ENCODE measurements at regions not wholly inside any gene's neighbourhood (a gene's known extent, or its start where the extent isn't known, plus 50 kb on each side); places are given as distances from the start of the nearest gene placed in this dataset.
"Not testable (repeated sequence)": the region's sequence is repeated elsewhere in the genome, so short reads cannot be mapped to it uniquely, and the experiment has no call there.

DNA sequence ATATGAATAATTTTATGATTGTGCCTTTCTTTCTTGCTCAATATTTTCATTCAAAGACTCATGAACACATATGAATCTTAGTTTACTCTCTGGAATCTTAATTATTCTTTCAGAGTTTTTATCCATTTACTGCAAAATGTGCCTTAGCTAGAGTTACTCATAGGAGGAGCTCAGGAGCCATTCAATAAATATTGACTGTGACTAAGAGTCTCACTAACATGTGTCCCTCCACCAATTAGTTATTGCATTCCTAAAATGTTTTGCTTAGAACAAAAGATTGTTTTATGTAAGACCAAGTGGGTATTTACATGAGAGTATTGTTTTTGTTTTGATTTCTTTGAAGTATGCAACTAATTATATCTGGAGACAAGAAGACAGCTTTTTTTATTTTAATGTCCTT, 218.4 kb upstream of the MAST4 start:
- Histone ChIP-seq H3K4me1 (ENCODE audit: control insufficient read depth, insufficient read depth, low read length) (no peaks in the 10 kb centered on the region), H3K27me3 (ENCODE audit: control insufficient read depth, insufficient read depth) (no peaks in the 10 kb centered on the region), H3K9me3 (ENCODE audit: control insufficient read depth, low read length) (no peaks in the 10 kb centered on the region), H3K27ac (ENCODE audit: low read length) (no peak overlapping the region), H3K4me3 (ENCODE audit: low read length) (no peak overlapping the region)
- DNase-seq (no peak), ATAC-seq (no peak)
- intact Hi-C loops (cut with DNase I) = no loop called here

DNA sequence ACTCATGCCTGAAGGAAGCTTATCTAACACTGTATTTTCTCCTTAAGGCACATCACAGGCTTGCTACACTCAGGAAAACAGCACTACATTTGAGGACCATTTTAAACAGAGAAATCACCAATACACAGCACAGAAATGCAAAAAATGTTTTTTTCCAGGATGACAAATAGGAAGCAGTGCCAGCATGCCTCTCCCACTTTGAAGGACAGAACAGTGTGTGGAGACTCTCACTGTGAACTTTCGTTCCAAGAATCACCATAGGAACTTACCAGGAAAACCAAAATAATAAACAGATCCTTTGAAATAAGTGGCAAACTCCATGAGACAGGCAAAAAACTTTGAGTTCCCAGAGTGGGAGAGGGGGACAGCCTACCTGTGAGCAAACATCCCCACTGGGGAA, 217.8 kb upstream of the MAST4 start:
- H3K4me1 ChIP-seq (ENCODE audit: control insufficient read depth, insufficient read depth, low read length) = no peaks in the 10 kb centered on the region
- DNase-seq (no peak), ATAC-seq (peak in 1 of 2 donors; percentile 53)
- intact Hi-C loops (cut with DNase I) = no loop called here
- H3K27me3 ChIP-seq (ENCODE audit: control insufficient read depth, insufficient read depth) = no peaks in the 10 kb centered on the region
- H3K9me3 ChIP-seq (ENCODE audit: control insufficient read depth, low read length) = no peaks in the 10 kb centered on the region
- H3K4me3 ChIP-seq (ENCODE audit: low read length) = no peak overlapping the region
- WGBS = 31% methylated on average over 1 of the region's 1 CpG
- H3K27ac ChIP-seq (ENCODE audit: low read length) = peak overlapping the region; percentile 67

DNA sequence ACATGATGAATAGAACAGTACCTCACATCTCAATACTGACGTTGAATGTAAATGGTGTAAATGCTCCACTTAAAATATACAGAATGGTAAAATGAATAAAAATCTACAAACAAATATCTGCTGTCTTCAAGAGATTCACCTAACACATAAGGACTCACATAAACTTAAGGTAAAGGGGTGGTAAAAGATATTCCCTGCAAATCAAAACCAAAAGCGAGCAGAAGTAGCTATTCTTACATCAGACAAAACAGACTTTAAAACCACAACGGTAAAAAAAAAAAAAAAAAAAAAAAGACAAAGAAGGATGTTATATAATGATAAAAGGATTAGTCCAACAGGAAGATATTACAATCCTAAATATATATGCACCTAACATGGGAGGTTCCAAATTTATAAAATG, 214.0 kb upstream of the MAST4 start:
- H3K27me3 ChIP-seq (ENCODE audit: control insufficient read depth, insufficient read depth) = no peaks in the 10 kb centered on the region
- H3K27ac ChIP-seq (ENCODE audit: low read length) = no peak overlapping the region
- H3K4me3 ChIP-seq (ENCODE audit: low read length) = no peak overlapping the region
- H3K9me3 ChIP-seq (ENCODE audit: control insufficient read depth, low read length) = no peaks in the 10 kb centered on the region
- ATAC-seq (no peak), DNase-seq (no peak)
- H3K4me1 ChIP-seq (ENCODE audit: control insufficient read depth, insufficient read depth, low read length) = no peaks in the 10 kb centered on the region
- 90% methylated on average over 3 of the region's 3 CpGs for WGBS
- intact Hi-C loops (cut with DNase I) = no loop called here

DNA sequence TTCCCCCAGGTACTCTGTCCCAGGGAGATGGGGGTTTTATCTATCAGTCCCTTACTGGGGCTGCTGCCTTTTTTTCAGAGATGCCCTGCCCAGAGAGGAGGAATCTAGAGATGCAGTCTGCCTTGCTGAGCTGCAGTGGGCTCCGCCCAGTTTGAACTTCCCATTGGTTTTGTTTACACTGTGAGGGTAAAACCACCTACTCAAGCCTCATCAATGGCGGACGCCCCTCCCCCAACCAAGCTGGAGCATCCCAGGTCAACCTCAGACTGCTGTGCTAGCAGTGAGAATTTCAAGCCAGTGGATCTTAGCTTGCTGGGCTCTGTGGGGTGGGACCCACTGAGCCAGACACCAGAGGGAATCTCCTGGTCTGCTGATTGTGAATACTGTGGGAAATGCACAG, 191.0 kb upstream of the MAST4 start:
- ATAC-seq; H3K4me3 ChIP-seq (ENCODE audit: low read length); H3K4me1 ChIP-seq (ENCODE audit: control insufficient read depth, insufficient read depth, low read length); intact Hi-C loops (cut with DNase I); H3K27ac ChIP-seq (ENCODE audit: low read length); H3K27me3 ChIP-seq (ENCODE audit: control insufficient read depth, insufficient read depth); H3K9me3 ChIP-seq (ENCODE audit: control insufficient read depth, low read length); DNase-seq: not testable (repeated sequence)
- 92% methylated on average over 3 of the region's 3 CpGs for WGBS

DNA sequence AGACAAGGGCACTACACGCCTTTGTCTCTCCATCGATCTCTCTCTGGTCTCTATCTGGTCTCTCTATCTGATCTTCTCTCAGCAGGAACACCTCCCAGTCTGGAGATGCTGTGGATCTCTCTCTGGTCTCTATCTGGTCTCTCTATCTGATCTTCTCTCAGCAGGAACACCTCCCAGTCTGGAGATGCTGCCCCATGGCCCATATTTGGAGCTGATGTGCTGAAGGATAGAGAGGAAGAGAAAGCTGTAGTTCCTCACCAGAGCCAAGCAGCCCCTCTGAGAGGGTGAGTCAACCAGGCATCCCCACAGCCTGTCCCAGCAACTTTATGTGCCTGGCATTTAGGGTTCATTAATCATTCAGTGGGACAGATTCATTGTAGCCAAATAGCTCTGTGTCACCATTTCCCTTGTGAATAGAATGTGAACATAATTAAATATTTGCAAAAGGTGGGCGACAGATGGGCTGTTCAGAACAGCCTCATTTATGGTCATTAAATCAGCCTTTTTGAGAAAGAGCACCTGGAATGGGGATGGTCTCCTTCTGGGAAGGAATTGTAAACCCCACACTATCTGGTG, 189.3 kb upstream of the MAST4 start:
- no peak for DNase-seq
- intact Hi-C loops (cut with DNase I) = no loop called here
- no peaks in the 10 kb centered on the region for H3K27me3 ChIP-seq (ENCODE audit: control insufficient read depth, insufficient read depth)
- no peaks in the 10 kb centered on the region for H3K4me1 ChIP-seq (ENCODE audit: control insufficient read depth, insufficient read depth, low read length)
- no peak overlapping the region for H3K4me3 ChIP-seq (ENCODE audit: low read length)
- no peaks in the 10 kb centered on the region for H3K9me3 ChIP-seq (ENCODE audit: control insufficient read depth, low read length)
- H3K27ac ChIP-seq (ENCODE audit: low read length) = no peak overlapping the region
- peak in 1 of 2 donors; percentile 39 for ATAC-seq
- WGBS = 76% methylated on average over 3 of the region's 3 CpGs

DNA sequence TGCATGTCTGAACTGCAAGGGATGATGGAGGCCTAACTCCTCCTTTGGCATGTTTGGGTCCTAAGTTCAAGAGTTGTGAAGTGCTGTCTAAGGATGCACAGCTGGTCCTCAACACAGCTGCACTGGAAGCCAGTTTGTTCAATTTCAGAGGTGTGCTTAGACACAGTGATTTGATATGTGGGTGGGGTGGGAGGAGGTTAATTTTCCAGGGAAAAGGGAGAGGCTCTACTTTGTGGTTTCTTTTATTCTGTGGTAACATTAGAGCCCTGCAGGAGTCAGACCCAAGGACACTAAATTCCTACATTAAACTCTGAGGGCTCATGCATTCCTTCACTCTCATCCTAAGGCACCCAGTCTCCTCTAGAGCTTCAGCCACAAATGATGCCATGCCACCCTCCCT, 188.4 kb upstream of the MAST4 start:
- H3K4me3 ChIP-seq (ENCODE audit: low read length) = no peak overlapping the region
- no peak overlapping the region for H3K27ac ChIP-seq (ENCODE audit: low read length)

DNA sequence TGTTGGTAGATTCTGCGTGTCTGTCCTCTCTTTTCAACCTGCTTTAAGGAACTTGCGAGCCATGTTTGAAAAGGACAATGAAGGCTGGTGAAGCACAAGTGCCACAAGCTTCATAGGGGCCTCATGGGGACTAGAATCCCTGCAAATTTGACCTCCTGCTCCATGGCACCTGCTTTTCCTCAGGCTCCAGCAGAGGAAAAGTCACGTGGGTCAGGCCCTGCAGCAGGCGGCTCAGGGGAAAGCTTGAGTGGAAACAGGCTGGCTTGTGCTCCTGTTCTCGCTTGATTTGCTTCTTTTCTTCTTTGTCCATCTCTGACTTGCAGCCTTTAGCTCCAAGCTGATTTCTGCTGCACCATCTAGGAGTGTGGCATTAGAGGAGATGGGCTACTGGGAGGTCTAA, 187.6 kb upstream of the MAST4 start:
- intact Hi-C loops (cut with DNase I) = no loop called here
- no peaks in the 10 kb centered on the region for H3K9me3 ChIP-seq (ENCODE audit: control insufficient read depth, low read length)
- no peaks in the 10 kb centered on the region for H3K4me1 ChIP-seq (ENCODE audit: control insufficient read depth, insufficient read depth, low read length)
- no peaks in the 10 kb centered on the region for H3K27me3 ChIP-seq (ENCODE audit: control insufficient read depth, insufficient read depth)
- WGBS = 65% methylated on average over 5 of the region's 5 CpGs
- ATAC-seq (no peak), DNase-seq (no peak)
- H3K27ac ChIP-seq (ENCODE audit: low read length) = no peak overlapping the region
- no peak overlapping the region for H3K4me3 ChIP-seq (ENCODE audit: low read length)

More for the DNA sequence above, 188.4 kb upstream of the MAST4 start:
- Histone ChIP-seq H3K9me3 (ENCODE audit: control insufficient read depth, low read length) (no peaks in the 10 kb centered on the region), H3K4me1 (ENCODE audit: control insufficient read depth, insufficient read depth, low read length) (no peaks in the 10 kb centered on the region), H3K27me3 (ENCODE audit: control insufficient read depth, insufficient read depth) (no peaks in the 10 kb centered on the region)
- intact Hi-C loops (cut with DNase I) = no loop called here
- no peak for ATAC-seq
- DNase-seq = no peak

DNA sequence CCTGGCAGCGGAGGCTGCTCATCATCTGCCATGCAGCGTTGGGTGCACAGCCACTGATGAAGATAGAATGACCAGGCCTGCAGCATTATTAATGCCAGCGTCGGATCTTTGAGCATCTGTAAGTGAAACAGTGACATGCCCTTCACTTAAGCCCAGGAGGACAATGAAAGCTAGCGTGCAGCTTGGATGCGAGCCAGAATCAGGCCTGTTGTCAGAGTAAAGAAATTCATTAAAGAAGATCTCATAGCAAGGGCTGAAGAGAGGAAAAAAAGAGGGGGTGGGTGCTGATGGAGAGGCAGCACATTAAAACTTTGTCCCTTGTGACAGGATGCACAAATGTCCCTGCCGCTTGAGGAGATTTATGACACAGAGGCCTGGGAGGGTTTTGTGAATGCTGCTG, 186.1 kb upstream of the MAST4 start:
- WGBS = 50% methylated on average over 7 of the region's 7 CpGs
- Histone ChIP-seq H3K27ac (ENCODE audit: low read length) (no peak overlapping the region), H3K4me1 (ENCODE audit: control insufficient read depth, insufficient read depth, low read length) (no peaks in the 10 kb centered on the region), H3K4me3 (ENCODE audit: low read length) (no peak overlapping the region), H3K27me3 (ENCODE audit: control insufficient read depth, insufficient read depth) (no peaks in the 10 kb centered on the region), H3K9me3 (ENCODE audit: control insufficient read depth, low read length) (no peaks in the 10 kb centered on the region)
- DNase-seq (no peak), ATAC-seq (peak in 1 of 2 donors; percentile 22)
- intact Hi-C loops (cut with DNase I) = no loop called here

DNA sequence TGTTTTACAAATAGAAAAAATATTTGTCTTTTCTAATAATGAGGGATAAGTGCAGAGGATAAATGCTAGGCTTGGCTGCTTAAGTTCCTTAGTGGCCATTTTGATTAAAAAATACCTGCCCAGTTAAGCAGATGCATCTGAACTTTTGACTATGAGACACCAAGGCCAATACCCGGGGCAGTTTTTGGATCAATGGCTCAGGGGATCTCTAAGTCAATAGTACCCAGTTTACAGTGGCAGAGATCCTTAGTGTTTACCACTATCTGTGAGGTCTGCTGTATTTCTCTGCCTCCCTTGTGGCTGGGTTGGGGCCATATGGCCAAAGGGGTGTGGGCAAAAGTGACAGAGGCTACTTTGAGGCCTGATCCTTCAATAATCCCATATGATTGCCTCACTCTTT, 184.5 kb upstream of the MAST4 start:
- Histone ChIP-seq H3K4me3 (ENCODE audit: low read length) (no peak overlapping the region), H3K27ac (ENCODE audit: low read length) (no peak overlapping the region), H3K4me1 (ENCODE audit: control insufficient read depth, insufficient read depth, low read length) (peaks cover 3% of the 10 kb centered on the region), H3K27me3 (ENCODE audit: control insufficient read depth, insufficient read depth) (no peaks in the 10 kb centered on the region), H3K9me3 (ENCODE audit: control insufficient read depth, low read length) (no peaks in the 10 kb centered on the region)
- 85% methylated on average over 1 of the region's 1 CpG for whole genome bisulfite sequencing
- DNase-seq (no peak), ATAC-seq (no peak)
- intact Hi-C loops (cut with DNase I) = no loop called here

DNA sequence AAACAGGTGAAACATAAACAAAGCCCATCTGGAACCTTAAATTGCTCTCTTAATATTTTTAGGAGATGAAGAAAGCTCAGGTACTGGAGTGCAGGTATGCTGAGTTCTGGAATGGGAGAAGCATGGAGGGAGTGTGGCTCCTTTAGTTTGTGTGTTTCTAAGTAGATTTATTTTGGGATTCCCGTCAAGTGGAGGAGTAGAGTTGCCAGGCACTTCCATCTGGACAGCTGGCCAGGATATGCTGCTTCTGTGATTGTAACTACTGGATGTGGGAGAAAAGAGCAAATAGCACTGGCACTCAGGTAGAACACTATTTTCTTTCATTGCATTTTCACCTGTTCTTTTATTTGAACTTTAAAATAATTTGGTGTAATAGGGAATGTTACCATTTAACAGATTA, 182.3 kb upstream of the MAST4 start:
- intact Hi-C loops (cut with DNase I) = no loop called here
- no peak overlapping the region for H3K4me3 ChIP-seq (ENCODE audit: low read length)
- H3K9me3 ChIP-seq (ENCODE audit: control insufficient read depth, low read length) = no peaks in the 10 kb centered on the region
- peaks cover 10% of the 10 kb centered on the region for H3K4me1 ChIP-seq (ENCODE audit: control insufficient read depth, insufficient read depth, low read length)
- ATAC-seq = peak in 1 of 2 donors; percentile 36
- H3K27me3 ChIP-seq (ENCODE audit: control insufficient read depth, insufficient read depth) = no peaks in the 10 kb centered on the region
- DNase-seq = no peak
- WGBS = 52% methylated on average over 1 of the region's 1 CpG
- no peak overlapping the region for H3K27ac ChIP-seq (ENCODE audit: low read length)

DNA sequence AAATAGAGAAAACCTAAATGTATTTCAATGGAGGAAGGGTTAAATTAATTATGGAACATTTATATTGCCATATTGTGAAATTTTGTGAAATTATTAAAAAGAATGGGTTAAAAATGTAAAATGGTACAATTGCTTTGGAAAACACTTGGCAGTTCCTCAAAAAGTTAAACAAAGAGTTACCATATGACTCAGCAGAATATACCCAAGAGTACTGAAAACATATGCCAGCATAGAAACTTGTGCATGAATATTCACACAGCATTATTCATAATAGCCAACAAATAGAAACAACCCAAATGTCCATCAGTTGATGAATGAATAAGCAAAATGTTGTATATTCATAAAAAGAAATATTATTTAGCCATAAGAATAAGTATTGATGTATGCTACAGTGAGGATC, 181.0 kb upstream of the MAST4 start:
- DNase-seq (no peak), ATAC-seq (no peak)
- Histone ChIP-seq H3K27ac (ENCODE audit: low read length) (no peak overlapping the region), H3K9me3 (ENCODE audit: control insufficient read depth, low read length) (no peaks in the 10 kb centered on the region), H3K4me1 (ENCODE audit: control insufficient read depth, insufficient read depth, low read length) (peaks cover 10% of the 10 kb centered on the region), H3K27me3 (ENCODE audit: control insufficient read depth, insufficient read depth) (no peaks in the 10 kb centered on the region), H3K4me3 (ENCODE audit: low read length) (no peak overlapping the region)
- intact Hi-C loops (cut with DNase I) = no loop called here

DNA sequence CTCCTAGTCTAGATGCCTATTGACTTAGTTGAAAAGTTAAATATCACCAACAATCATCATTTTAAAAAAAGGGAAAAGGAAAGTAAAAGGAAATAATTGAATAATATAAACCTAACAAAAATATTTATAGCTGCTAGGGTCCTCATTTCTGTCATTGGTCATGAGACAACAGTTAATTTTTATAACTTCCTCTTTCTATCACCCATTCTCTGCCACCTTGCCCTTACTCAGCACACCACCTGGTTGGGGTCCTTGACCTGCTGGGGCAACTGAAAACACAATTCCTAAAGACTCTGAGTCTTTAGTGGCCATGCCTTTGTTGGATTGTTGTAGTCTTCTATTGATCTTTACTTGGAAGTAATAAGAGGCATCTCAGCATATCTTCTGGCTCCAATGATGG, 179.5 kb upstream of the MAST4 start:
- intact Hi-C loops (cut with DNase I) = no loop called here
- no peak for DNase-seq
- H3K9me3 ChIP-seq (ENCODE audit: control insufficient read depth, low read length) = no peaks in the 10 kb centered on the region
- H3K27me3 ChIP-seq (ENCODE audit: control insufficient read depth, insufficient read depth) = no peaks in the 10 kb centered on the region
- H3K27ac ChIP-seq (ENCODE audit: low read length) = no peak overlapping the region
- no peak overlapping the region for H3K4me3 ChIP-seq (ENCODE audit: low read length)
- H3K4me1 ChIP-seq (ENCODE audit: control insufficient read depth, insufficient read depth, low read length) = peaks cover 10% of the 10 kb centered on the region
- no peak for ATAC-seq

Data from right cardiac atrium (tissue), 5 donors.